Activated CD4-positive, alpha-beta T cell treated with anti-CD3 and anti-CD28 coated beads, Interleukin-2, amount 10 ng/mL, durations not matched to agents 7 days and 5 days (primary cell): ENCODE measurements at regions not wholly inside any gene's neighbourhood (a gene's known extent, or its start where the extent isn't known, plus 50 kb on each side); places are given as distances from the start of the nearest gene placed in this dataset.

Experiments
- CTCF ChIA-PET: fragments of 350-600 bp; sonication (Branson Sonifier 250); formaldehyde crosslinking; loops from one replicate; lab custom pipeline; 2021; ENCODE audit warnings: antibody characterized with exemption; lab: Charles Lee
- POLR2A ChIA-PET: fragments of 350-600 bp; sonication (Branson Sonifier 250); formaldehyde crosslinking; loops from one replicate; lab custom pipeline; 2021; ENCODE audit warnings: antibody characterized with exemption; lab: Charles Lee
- DNase-seq: peaks from one replicate; pipeline ENCODE4 v3.0.0-alpha.2; 2020
- H3K27ac Mint-ChIP-seq: one replicate; pipeline ENCODE4 v1.8.0; 2021; ENCODE audit warnings: mild to moderate bottlenecking, moderate library complexity, mixed read lengths
- H3K27me3 Mint-ChIP-seq: one replicate; pipeline ENCODE4 v1.8.0; 2021; ENCODE audit warnings: mixed read lengths
- H3K36me3 Mint-ChIP-seq: one replicate; pipeline ENCODE4 v1.8.0; 2021; ENCODE audit warnings: low read depth, mixed read lengths
- H3K4me1 Mint-ChIP-seq: one replicate; pipeline ENCODE4 v1.8.0; 2021; ENCODE audit warnings: mixed read lengths
- H3K4me3 Mint-ChIP-seq: one replicate; pipeline ENCODE4 v1.8.0; 2021; ENCODE audit warnings: mild to moderate bottlenecking, moderate library complexity, mixed read lengths
- H3K9me3 Mint-ChIP-seq: one replicate; pipeline ENCODE4 v1.8.0; 2021; ENCODE audit warnings: mixed read lengths

- Mint-ChIP-seq H3K4me1 (no peaks in the 10 kb centered on the region), H3K4me3 (no peak overlapping the region), H3K9me3 (no peaks in the 10 kb centered on the region), H3K36me3 (no peaks in the 10 kb centered on the region), H3K27me3 (peaks cover 9% of the 10 kb centered on the region), H3K27ac (no peak overlapping the region)
- DNase-seq: no peak
- POLR2A ChIA-PET: no interaction called here
- CTCF ChIA-PET: no interaction called here
These were observed 145.7 kb upstream of the PKN2 start for GRCh38 chr1:88538222-88538899.

- H3K9me3 Mint-ChIP-seq: no peaks in the 10 kb centered on the region
- H3K27ac Mint-ChIP-seq: no peak overlapping the region
- no peaks in the 10 kb centered on the region for H3K36me3 Mint-ChIP-seq
- CTCF ChIA-PET: no interaction called here
- peaks cover 8% of the 10 kb centered on the region for H3K27me3 Mint-ChIP-seq
- H3K4me1 Mint-ChIP-seq: no peaks in the 10 kb centered on the region
- H3K4me3 Mint-ChIP-seq: no peak overlapping the region
- POLR2A ChIA-PET: no interaction called here
- no peak for DNase-seq
These were observed 143.8 kb upstream of the PKN2 start for GRCh38 chr1:88540255-88540654.

GRCh38 chr1:88541596-88541995 is 142.5 kb upstream of the PKN2 start:
- DNase-seq: no peak
- peaks cover 9% of the 10 kb centered on the region for H3K27me3 Mint-ChIP-seq
- no peaks in the 10 kb centered on the region for H3K4me1 Mint-ChIP-seq
- ChIA-PET CTCF (no interaction called here), POLR2A (no interaction called here)
- no peaks in the 10 kb centered on the region for H3K9me3 Mint-ChIP-seq
- H3K27ac Mint-ChIP-seq: no peak overlapping the region
- H3K4me3 Mint-ChIP-seq: no peak overlapping the region
- H3K36me3 Mint-ChIP-seq: no peaks in the 10 kb centered on the region

GRCh38 chr1:88544195-88544594 is 139.9 kb upstream of the PKN2 start:
- Mint-ChIP-seq H3K27ac (no peak overlapping the region), H3K4me1 (no peaks in the 10 kb centered on the region), H3K27me3 (peaks cover 7% of the 10 kb centered on the region), H3K9me3 (no peaks in the 10 kb centered on the region), H3K36me3 (no peaks in the 10 kb centered on the region), H3K4me3 (no peak overlapping the region)
- CTCF ChIA-PET: no interaction called here
- POLR2A ChIA-PET: no interaction called here
- DNase-seq: no peak

- CTCF ChIA-PET: no interaction called here
- DNase-seq: no peak
- Mint-ChIP-seq H3K4me3 (no peak overlapping the region), H3K9me3 (no peaks in the 10 kb centered on the region), H3K36me3 (no peaks in the 10 kb centered on the region), H3K27ac (no peak overlapping the region), H3K27me3 (peaks cover 2% of the 10 kb centered on the region), H3K4me1 (no peaks in the 10 kb centered on the region)
- POLR2A ChIA-PET: no interaction called here
These were observed 134.5 kb upstream of the PKN2 start for GRCh38 chr1:88549536-88549935.

GRCh38 chr1:88552226-88552625 is 131.8 kb upstream of the PKN2 start:
- H3K27ac Mint-ChIP-seq: no peak overlapping the region
- H3K36me3 Mint-ChIP-seq: no peaks in the 10 kb centered on the region
- ChIA-PET POLR2A (interaction anchor here (0.6 kb wide), 1 partner anchor 49 kb away, joined by 6 read pairs; no protein-coding TSS in a partner anchor), CTCF (no interaction called here)
- no peaks in the 10 kb centered on the region for H3K27me3 Mint-ChIP-seq
- no peak overlapping the region for H3K4me3 Mint-ChIP-seq
- no peaks in the 10 kb centered on the region for H3K4me1 Mint-ChIP-seq
- no peak for DNase-seq
- no peaks in the 10 kb centered on the region for H3K9me3 Mint-ChIP-seq

- no peaks in the 10 kb centered on the region for H3K36me3 Mint-ChIP-seq
- POLR2A ChIA-PET: no interaction called here
- H3K4me3 Mint-ChIP-seq: no peak overlapping the region
- no peaks in the 10 kb centered on the region for H3K4me1 Mint-ChIP-seq
- CTCF ChIA-PET: interaction anchor here (1.1 kb wide), 1 partner anchor 18 kb away, joined by 3 read pairs; no protein-coding TSS in a partner anchor
- H3K27ac Mint-ChIP-seq: no peak overlapping the region
- H3K27me3 Mint-ChIP-seq: peaks cover 4% of the 10 kb centered on the region
- DNase-seq: no peak
- H3K9me3 Mint-ChIP-seq: no peaks in the 10 kb centered on the region
These were observed 127.1 kb upstream of the PKN2 start for GRCh38 chr1:88557014-88557413.

GRCh38 chr1:88560621-88561020 is 123.5 kb upstream of the PKN2 start:
- Mint-ChIP-seq H3K9me3 (no peaks in the 10 kb centered on the region), H3K27ac (no peak overlapping the region), H3K27me3 (peaks cover 10% of the 10 kb centered on the region), H3K36me3 (no peaks in the 10 kb centered on the region), H3K4me1 (no peaks in the 10 kb centered on the region), H3K4me3 (no peak overlapping the region)
- ChIA-PET CTCF (no interaction called here), POLR2A (no interaction called here)
- DNase-seq: no peak

- Mint-ChIP-seq H3K36me3 (no peaks in the 10 kb centered on the region), H3K4me1 (no peaks in the 10 kb centered on the region), H3K9me3 (no peaks in the 10 kb centered on the region), H3K27ac (no peak overlapping the region), H3K27me3 (peaks cover 16% of the 10 kb centered on the region), H3K4me3 (no peak overlapping the region)
- POLR2A ChIA-PET: no interaction called here
- no peak for DNase-seq
- CTCF ChIA-PET: no interaction called here
These were observed 121.1 kb upstream of the PKN2 start for GRCh38 chr1:88562991-88563390.

GRCh38 chr1:88566615-88567387 is 117.3 kb upstream of the PKN2 start:
- Mint-ChIP-seq H3K4me3 (no peak overlapping the region), H3K27ac (no peak overlapping the region), H3K9me3 (no peaks in the 10 kb centered on the region), H3K36me3 (no peaks in the 10 kb centered on the region), H3K27me3 (peaks cover 22% of the 10 kb centered on the region), H3K4me1 (no peaks in the 10 kb centered on the region)
- no peak for DNase-seq
- ChIA-PET POLR2A (no interaction called here), CTCF (interaction anchor here (0.8 kb wide), 1 partner anchor 9 kb away, joined by 3 read pairs; no protein-coding TSS in a partner anchor)

GRCh38 chr1:88571506-88571905 is 112.6 kb upstream of the PKN2 start:
- DNase-seq: no peak
- Mint-ChIP-seq H3K9me3 (no peaks in the 10 kb centered on the region), H3K36me3 (no peaks in the 10 kb centered on the region), H3K4me1 (no peaks in the 10 kb centered on the region), H3K27me3 (peaks cover 17% of the 10 kb centered on the region), H3K27ac (no peak overlapping the region), H3K4me3 (no peak overlapping the region)
- ChIA-PET CTCF (no interaction called here), POLR2A (no interaction called here)

GRCh38 chr1:88579598-88579997 is 104.5 kb upstream of the PKN2 start:
- H3K4me1 Mint-ChIP-seq: no peaks in the 10 kb centered on the region
- no peak overlapping the region for H3K27ac Mint-ChIP-seq
- peaks cover 16% of the 10 kb centered on the region for H3K27me3 Mint-ChIP-seq
- H3K4me3 Mint-ChIP-seq: no peak overlapping the region
- ChIA-PET POLR2A (interaction anchor here (0.5 to 0.6 kb wide), 2 partner anchors 12 to 36 kb away, joined by 4 to 7 read pairs; no protein-coding TSS in a partner anchor), CTCF (interaction anchor here (0.6 kb wide), 1 partner anchor 76 kb away, joined by 6 read pairs; no protein-coding TSS in a partner anchor)
- H3K36me3 Mint-ChIP-seq: no peaks in the 10 kb centered on the region
- H3K9me3 Mint-ChIP-seq: no peaks in the 10 kb centered on the region
- DNase-seq: no peak

- POLR2A ChIA-PET: no interaction called here
- peaks cover 34% of the 10 kb centered on the region for H3K27me3 Mint-ChIP-seq
- H3K36me3 Mint-ChIP-seq: no peaks in the 10 kb centered on the region
- CTCF ChIA-PET: no interaction called here
- DNase-seq: no peak
- no peak overlapping the region for H3K4me3 Mint-ChIP-seq
- H3K9me3 Mint-ChIP-seq: no peaks in the 10 kb centered on the region
- H3K27ac Mint-ChIP-seq: no peak overlapping the region
- H3K4me1 Mint-ChIP-seq: no peaks in the 10 kb centered on the region
These were observed 102.4 kb upstream of the PKN2 start for GRCh38 chr1:88581703-88582102.
